ENCODE measurements at regions not wholly inside any gene's neighbourhood (a gene's known extent, or its start where the extent isn't known, plus 50 kb on each side); places are given as distances from the start of the nearest gene placed in this dataset.

GRCh38 chr3:13261104-13261830, 158.9 kb downstream of the NUP210 start:
- TF ChIP-seq CTCF (conservative IDR thresholded peaks at IDR 0.05; ENCODE audit: low read length) (no peak), EZH2phosphoT487 (IDR thresholded peaks at IDR 0.05; ENCODE audit: borderline replicate concordance, low read depth, low read length) (no peak)

Measured in OCI-LY7 (cell line).